GM10266 (cell line): ENCODE measurements at regions not wholly inside any gene's neighbourhood (a gene's known extent, or its start where the extent isn't known, plus 50 kb on each side); places are given as distances from the start of the nearest gene placed in this dataset.

Source experiments
- DNase-seq: peaks from one replicate; pipeline ENCODE4 v3.0.0; 2012; ENCODE audit errors: extremely low spot score
- TF ChIP-seq, protein P1 (sequence below): IDR thresholded peaks from 2 replicates; pipeline ENCODE4 v1.5.1; 2012; ENCODE audit warnings: mild to moderate bottlenecking, low read depth; ENCODE audit not compliant: control insufficient read depth, insufficient read depth; ENCODE audit errors: missing control alignments

DNA sequence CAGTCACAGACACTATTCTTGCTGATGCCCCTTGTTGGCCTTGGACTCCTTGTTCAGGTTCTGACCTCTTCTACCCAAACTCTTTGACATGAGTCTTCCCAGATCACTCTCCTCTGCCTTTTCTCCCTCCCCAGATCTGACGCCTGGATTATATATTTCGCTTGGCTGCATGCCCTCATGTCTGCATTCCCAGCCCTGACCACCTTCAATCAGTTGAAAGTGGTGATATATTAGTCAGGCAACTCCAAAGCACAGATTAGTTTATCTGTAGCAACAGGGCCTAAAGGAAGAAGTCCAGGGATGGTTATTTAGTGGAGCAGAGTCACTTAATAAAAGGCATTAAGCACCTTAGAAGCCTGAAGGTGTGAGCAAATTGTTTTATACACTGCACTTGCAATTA, 110.0 kb upstream of the GUCA2B start:
- no peak for DNase-seq
- TF ChIP-seq, protein P1, sequence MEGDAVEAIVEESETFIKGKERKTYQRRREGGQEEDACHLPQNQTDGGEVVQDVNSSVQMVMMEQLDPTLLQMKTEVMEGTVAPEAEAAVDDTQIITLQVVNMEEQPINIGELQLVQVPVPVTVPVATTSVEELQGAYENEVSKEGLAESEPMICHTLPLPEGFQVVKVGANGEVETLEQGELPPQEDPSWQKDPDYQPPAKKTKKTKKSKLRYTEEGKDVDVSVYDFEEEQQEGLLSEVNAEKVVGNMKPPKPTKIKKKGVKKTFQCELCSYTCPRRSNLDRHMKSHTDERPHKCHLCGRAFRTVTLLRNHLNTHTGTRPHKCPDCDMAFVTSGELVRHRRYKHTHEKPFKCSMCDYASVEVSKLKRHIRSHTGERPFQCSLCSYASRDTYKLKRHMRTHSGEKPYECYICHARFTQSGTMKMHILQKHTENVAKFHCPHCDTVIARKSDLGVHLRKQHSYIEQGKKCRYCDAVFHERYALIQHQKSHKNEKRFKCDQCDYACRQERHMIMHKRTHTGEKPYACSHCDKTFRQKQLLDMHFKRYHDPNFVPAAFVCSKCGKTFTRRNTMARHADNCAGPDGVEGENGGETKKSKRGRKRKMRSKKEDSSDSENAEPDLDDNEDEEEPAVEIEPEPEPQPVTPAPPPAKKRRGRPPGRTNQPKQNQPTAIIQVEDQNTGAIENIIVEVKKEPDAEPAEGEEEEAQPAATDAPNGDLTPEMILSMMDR = no peak

DNA sequence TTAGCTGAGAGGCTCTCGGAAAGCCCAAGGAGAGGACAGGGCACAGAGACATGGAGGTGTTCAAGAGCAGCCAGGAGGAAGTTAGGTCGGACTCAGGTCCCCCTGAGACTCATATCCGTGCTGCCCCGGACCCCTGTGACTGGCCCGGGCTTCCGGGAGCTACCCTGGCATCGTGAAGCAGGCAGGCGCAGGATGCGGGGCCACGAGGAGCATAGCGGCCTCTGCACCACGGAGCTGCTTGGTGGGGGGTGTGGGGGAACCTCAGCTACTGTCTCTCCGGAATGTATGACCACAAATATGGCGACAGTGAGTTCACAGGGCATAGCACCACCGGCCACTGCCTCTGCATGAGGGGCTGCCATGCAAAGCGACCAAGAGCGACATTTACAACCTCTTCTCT, 112.2 kb upstream of the GUCA2B start:
- TF ChIP-seq, protein P1 = no peak
- no peak for DNase-seq

DNA sequence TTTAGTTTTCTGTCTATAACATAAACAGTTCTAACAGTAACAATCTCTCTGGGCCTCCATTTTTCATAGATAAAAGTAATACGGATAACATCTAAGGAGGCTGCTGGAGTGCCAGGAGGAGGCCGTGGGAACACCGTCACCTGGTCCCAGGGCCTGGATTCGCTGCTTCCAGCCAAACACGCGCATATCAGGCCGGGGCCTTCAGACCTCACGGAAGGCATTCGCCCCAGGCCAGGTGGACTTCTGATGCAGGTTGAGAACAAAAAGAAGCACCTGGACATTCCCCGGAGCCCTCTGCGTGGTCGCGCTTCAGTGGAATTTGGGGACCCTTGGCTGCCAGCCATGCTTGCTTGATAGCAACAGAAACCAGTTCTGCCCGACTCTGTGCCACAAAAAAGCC, 113.1 kb upstream of the GUCA2B start:
- TF ChIP-seq, protein P1 = no peak
- no peak for DNase-seq

DNA sequence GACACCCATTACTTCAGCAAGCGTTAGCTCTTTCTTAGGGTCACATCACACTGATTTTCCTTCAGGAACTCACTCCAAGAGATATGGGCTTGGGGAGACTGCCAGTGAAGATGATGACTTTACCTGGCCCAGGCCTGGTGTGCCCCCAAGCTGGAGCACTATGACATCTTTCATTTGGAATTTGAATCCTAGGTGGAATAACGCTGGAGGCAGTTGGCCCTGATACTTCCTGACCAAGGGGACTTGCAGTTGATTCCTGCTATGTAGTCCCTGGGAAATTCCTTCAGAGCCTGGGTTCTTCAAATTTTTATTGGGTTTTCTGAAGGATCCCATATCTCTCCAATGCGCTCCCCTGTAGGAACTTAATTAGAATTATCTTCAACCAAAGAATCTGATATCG, 114.9 kb upstream of the GUCA2B start:
- DNase-seq = no peak
- TF ChIP-seq, protein P1 = no peak

DNA sequence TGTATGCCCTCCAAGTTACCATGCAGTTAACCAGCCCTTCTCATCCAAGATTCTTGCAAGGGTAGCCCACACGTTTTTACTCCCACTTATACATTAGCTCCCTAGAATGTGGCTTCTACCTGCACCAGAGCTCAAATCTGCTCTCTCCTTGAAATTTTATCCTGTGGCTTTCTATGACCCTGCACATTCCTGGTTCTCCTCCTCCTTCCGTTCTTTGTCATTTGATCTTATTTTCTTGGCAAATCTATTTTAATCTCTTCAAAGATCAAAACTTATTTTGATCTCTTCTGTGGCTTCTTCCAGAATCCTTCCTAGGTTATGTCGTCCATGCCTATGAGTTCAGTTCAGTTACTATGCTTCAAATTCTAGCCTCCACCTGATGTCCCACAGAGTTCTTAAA, 115.6 kb upstream of the GUCA2B start:
- no peak for DNase-seq
- TF ChIP-seq, protein P1 = no peak

DNA sequence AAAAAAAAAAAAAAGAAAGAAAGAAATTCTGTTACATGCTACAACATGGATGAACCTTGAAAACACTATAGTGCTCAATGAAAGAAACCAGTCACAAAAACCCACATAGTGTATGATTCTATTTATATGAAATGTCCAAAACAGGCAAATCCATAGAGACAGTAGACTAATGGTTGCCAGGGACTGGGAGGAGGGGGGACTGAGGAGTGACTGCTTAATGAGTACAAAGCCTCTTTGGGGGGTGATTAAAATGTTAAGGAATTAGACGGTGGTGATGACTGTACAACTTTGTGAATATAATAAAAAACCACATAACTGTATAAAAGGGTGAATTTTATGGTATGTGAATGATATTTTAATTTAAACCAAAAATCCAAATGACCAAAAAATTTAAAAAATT, 116.0 kb upstream of the GUCA2B start:
- TF ChIP-seq, protein P1 = no peak
- DNase-seq = no peak

DNA sequence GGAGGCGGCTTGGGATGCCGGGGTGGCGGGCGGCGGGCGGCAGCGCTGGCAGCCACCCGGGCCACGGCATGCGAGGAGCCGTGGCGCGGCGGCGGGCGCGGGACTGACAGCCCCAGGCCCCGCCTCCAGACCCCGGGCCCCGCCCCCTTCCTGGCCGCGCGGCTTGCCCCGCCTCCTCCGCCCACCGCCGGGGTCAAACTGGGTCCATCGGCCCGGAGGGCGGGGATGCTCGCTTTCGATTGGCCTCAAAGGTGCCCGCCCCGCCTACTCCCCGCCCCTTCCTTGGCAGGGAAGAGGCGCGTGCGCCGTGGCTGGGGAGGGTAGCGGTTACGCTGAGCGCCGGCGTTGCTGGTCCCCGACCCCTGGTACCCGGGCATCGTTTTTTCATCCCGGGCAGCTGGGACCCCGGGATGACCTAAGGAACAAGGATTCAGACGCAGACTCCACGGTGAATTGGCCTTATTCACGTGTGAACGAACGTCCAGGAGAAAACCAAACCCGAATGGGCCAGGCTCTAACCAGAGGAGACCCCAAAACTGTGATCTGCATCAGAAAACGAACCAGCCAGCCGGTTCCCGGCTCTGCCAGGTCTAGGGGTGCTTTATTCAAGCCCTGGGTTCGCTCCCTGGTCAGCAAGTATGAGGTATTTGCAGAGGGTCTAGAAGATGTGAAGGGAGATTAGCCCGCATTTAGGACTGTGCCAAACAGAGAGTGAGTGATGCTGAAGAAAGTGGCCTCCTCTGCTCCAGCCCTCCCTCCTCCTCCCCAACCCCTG, 117.2 kb upstream of the GUCA2B start:
- TF ChIP-seq, protein P1 = no peak
- DNase-seq = peak; percentile 98
